ENCODE measurements at regions not wholly inside any gene's neighbourhood (a gene's known extent, or its start where the extent isn't known, plus 50 kb on each side); places are given as distances from the start of the nearest gene placed in this dataset.

DNA sequence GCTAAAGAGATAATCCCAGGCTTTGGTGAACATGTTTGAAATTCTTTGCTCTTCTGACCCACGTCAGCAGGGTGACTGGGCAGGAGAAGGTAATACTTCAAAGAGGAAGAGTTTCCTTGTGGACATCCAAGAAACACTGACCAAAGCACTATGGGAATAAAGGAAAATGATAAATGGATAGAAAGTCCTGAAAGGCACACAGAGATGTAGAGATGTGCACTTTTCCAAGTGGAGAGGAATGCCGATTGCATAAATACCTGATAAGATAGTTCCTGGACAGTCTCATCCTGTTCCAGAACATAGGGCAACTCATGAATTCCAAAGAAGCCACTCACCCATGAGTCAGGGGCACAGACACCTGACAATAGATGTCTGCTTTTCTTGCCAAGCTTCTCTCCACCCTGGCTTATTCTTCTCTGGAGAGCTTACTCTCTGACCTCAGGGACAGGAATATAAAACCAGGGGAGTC, 191.3 kb upstream of the FOXA2 start:
- TF ChIP-seq JUN (IDR thresholded peaks at IDR 0.05; ENCODE audit: borderline replicate concordance, low read depth, low read length), result no peak
- TF ChIP-seq JUN (CRISPR knock-in tag; IDR thresholded peaks at IDR 0.05; ENCODE audit: borderline replicate concordance), result no peak
- TF ChIP-seq KDM1A (IDR thresholded peaks at IDR 0.05), result no peak
- no peak for TF ChIP-seq JUND (IDR thresholded peaks at IDR 0.05; ENCODE audit: borderline replicate concordance, low read depth, low read length)
- no peak for TF ChIP-seq JUND (tag; IDR thresholded peaks at IDR 0.05; ENCODE audit: borderline replicate concordance, low read depth, low read length)
- TF ChIP-seq, protein P1, sequence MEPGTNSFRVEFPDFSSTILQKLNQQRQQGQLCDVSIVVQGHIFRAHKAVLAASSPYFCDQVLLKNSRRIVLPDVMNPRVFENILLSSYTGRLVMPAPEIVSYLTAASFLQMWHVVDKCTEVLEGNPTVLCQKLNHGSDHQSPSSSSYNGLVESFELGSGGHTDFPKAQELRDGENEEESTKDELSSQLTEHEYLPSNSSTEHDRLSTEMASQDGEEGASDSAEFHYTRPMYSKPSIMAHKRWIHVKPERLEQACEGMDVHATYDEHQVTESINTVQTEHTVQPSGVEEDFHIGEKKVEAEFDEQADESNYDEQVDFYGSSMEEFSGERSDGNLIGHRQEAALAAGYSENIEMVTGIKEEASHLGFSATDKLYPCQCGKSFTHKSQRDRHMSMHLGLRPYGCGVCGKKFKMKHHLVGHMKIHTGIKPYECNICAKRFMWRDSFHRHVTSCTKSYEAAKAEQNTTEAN (CRISPR knock-in tag; IDR thresholded peaks at IDR 0.05), result no peak
- no peak for TF ChIP-seq CHD2 (IDR thresholded peaks at IDR 0.05; ENCODE audit: low read depth, low read length)
- TF ChIP-seq ELF1 (tag; IDR thresholded peaks at IDR 0.05), result no peak
- no peak for TF ChIP-seq RBM25 (IDR thresholded peaks at IDR 0.05; ENCODE audit: low read depth, low read length, severe bottlenecking)
- TF ChIP-seq, protein P2, sequence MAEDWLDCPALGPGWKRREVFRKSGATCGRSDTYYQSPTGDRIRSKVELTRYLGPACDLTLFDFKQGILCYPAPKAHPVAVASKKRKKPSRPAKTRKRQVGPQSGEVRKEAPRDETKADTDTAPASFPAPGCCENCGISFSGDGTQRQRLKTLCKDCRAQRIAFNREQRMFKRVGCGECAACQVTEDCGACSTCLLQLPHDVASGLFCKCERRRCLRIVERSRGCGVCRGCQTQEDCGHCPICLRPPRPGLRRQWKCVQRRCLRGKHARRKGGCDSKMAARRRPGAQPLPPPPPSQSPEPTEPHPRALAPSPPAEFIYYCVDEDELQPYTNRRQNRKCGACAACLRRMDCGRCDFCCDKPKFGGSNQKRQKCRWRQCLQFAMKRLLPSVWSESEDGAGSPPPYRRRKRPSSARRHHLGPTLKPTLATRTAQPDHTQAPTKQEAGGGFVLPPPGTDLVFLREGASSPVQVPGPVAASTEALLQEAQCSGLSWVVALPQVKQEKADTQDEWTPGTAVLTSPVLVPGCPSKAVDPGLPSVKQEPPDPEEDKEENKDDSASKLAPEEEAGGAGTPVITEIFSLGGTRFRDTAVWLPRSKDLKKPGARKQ (CRISPR knock-in tag; IDR thresholded peaks at IDR 0.05), result no peak

Data from K562 (cell line).